Smooth muscle cell (in vitro differentiated cells): ENCODE measurements at regions not wholly inside any gene's neighbourhood (a gene's known extent, or its start where the extent isn't known, plus 50 kb on each side); places are given as distances from the start of the nearest gene placed in this dataset.

ENCODE experiments used
- DNase-seq: peaks from one replicate; lab custom pipeline; 2025; ENCODE audit not compliant: unreplicated experiment; lab: John Stamatoyannopoulos, UW
- H2AFZ ChIP-seq: fragments of 200-600 bp; sonication (generic); 2 replicates; pipeline ENCODE4 v1.6.0; 2016; ENCODE audit warnings: antibody characterized with exemption, low read depth, mild to moderate bottlenecking
- H3F3A ChIP-seq: fragments of 200-600 bp; sonication (generic); 2 replicates; pipeline ENCODE4 v1.6.0; 2017; ENCODE audit warnings: antibody characterized with exemption, low read depth
- H3K27ac ChIP-seq: fragments of 200-600 bp; sonication (generic); 2 replicates; pipeline ENCODE4 v1.5.1; 2016; ENCODE audit warnings: low read depth, mild to moderate bottlenecking
- H3K27me3 ChIP-seq: fragments of 200-600 bp; sonication (generic); 2 replicates; pipeline ENCODE4 v1.6.1; 2016; ENCODE audit warnings: low read depth, mild to moderate bottlenecking
- H3K36me3 ChIP-seq: fragments of 200-600 bp; sonication (generic); 2 replicates; pipeline ENCODE4 v1.5.1; 2016; ENCODE audit warnings: low read depth
- H3K4me1 ChIP-seq: fragments of 200-600 bp; sonication (generic); 2 replicates; pipeline ENCODE4 v1.5.1; 2016; ENCODE audit warnings: low read depth
- H3K4me2 ChIP-seq: fragments of 200-600 bp; sonication (generic); 2 replicates; pipeline ENCODE4 v1.6.0; 2016; ENCODE audit warnings: mild to moderate bottlenecking
- H3K4me3 ChIP-seq: fragments of 200-600 bp; sonication (generic); 2 replicates; pipeline ENCODE4 v1.5.1; 2016; ENCODE audit warnings: mild to moderate bottlenecking
- H3K79me2 ChIP-seq: fragments of 200-600 bp; sonication (generic); 2 replicates; pipeline ENCODE4 v1.6.0; 2016; ENCODE audit warnings: low read depth, mild to moderate bottlenecking
- H3K9ac ChIP-seq: fragments of 200-600 bp; sonication (generic); 2 replicates; pipeline ENCODE4 v1.6.0; 2016; ENCODE audit warnings: low read depth
- H3K9me3 ChIP-seq: fragments of 200-600 bp; sonication (generic); replicated peaks from 2 replicates; pipeline ENCODE4 v1.5.1; 2016; ENCODE audit warnings: low read depth
- H4K20me1 ChIP-seq: fragments of 200-600 bp; sonication (generic); 2 replicates; pipeline ENCODE4 v1.6.0; 2016; ENCODE audit warnings: low read depth
- CTCF ChIP-seq: fragments of 200-600 bp; sonication (generic); IDR thresholded peaks from 2 replicates; pipeline ENCODE4 v1.5.1; 2017; ENCODE audit warnings: borderline replicate concordance, mild to moderate bottlenecking, antibody characterized with exemption; ENCODE audit not compliant: insufficient read depth, poor library complexity, severe bottlenecking
- WGBS: methylation state at CpG from one replicate; pipeline ENCODE4 v1.1.7; 2016; ENCODE audit warnings: low lambda C conversion rate; 5-methylcytosine and 5-hydroxymethylcytosine counted together

GRCh38 chrX:22559506-22559905 lies 286.8 kb downstream of the CBLL2 start:
- Histone ChIP-seq H4K20me1 (no peaks in the 10 kb centered on the region), H2AFZ (no peak overlapping the region), H3F3A (no peaks in the 10 kb centered on the region), H3K4me3 (no peak overlapping the region), H3K27me3 (no peaks in the 10 kb centered on the region), H3K4me1 (no peaks in the 10 kb centered on the region), H3K9ac (no peak overlapping the region), H3K79me2 (no peaks in the 10 kb centered on the region), H3K36me3 (no peaks in the 10 kb centered on the region), H3K4me2 (no peak overlapping the region), H3K27ac (no peak overlapping the region), H3K9me3 (no peaks in the 10 kb centered on the region)
- no peak for TF ChIP-seq CTCF
- whole genome bisulfite sequencing, result 61% methylated on average over 4 of the region's 4 CpGs
- DNase-seq, result no peak

GRCh38 chrX:22575161-22575845 lies 302.6 kb downstream of the CBLL2 start:
- no peak overlapping the region for H3K4me2 ChIP-seq

GRCh38 chrX:22577181-22577580 lies 304.5 kb downstream of the CBLL2 start:
- Histone ChIP-seq H3K4me3 (no peak overlapping the region), H4K20me1 (no peaks in the 10 kb centered on the region), H3K27me3 (no peaks in the 10 kb centered on the region), H3K4me1 (no peaks in the 10 kb centered on the region), H3K79me2 (no peaks in the 10 kb centered on the region), H3K9ac (peak overlapping the region; percentile 8), H3K36me3 (no peaks in the 10 kb centered on the region), H3K4me2 (peak overlapping the region; percentile 18), H3K27ac (peak overlapping the region; percentile 81), H3F3A (no peaks in the 10 kb centered on the region), H2AFZ (no peak overlapping the region), H3K9me3 (no peaks in the 10 kb centered on the region)
- WGBS, result 41% methylated on average over 3 of the region's 3 CpGs
- no peak for TF ChIP-seq CTCF
- no peak for DNase-seq

More at GRCh38 chrX:22575161-22575845, 302.6 kb downstream of the CBLL2 start:
- Histone ChIP-seq H3K79me2 (no peaks in the 10 kb centered on the region), H3K4me1 (no peaks in the 10 kb centered on the region), H3K9ac (no peak overlapping the region), H3K9me3 (no peaks in the 10 kb centered on the region), H3K36me3 (no peaks in the 10 kb centered on the region), H3F3A (no peaks in the 10 kb centered on the region), H3K4me3 (no peak overlapping the region), H3K27ac (no peak overlapping the region), H4K20me1 (no peaks in the 10 kb centered on the region), H3K27me3 (no peaks in the 10 kb centered on the region), H2AFZ (no peak overlapping the region)
- DNase-seq, result no peak
- no peak for TF ChIP-seq CTCF
- 60% methylated on average over 1 of the region's 1 CpG for WGBS

- no peak for DNase-seq
- WGBS, result 85% methylated on average over 1 of the region's 1 CpG
- H3K27ac ChIP-seq, result no peak overlapping the region
- H3K36me3 ChIP-seq, result no peaks in the 10 kb centered on the region
- H3K4me3 ChIP-seq, result no peak overlapping the region
- TF ChIP-seq CTCF, result no peak
- H4K20me1 ChIP-seq, result no peaks in the 10 kb centered on the region
- no peaks in the 10 kb centered on the region for H3K79me2 ChIP-seq
- H3K4me1 ChIP-seq, result no peaks in the 10 kb centered on the region
- no peaks in the 10 kb centered on the region for H3K27me3 ChIP-seq
- H3K9me3 ChIP-seq, result no peaks in the 10 kb centered on the region
- H2AFZ ChIP-seq, result no peak overlapping the region
- no peaks in the 10 kb centered on the region for H3F3A ChIP-seq
- no peak overlapping the region for H3K4me2 ChIP-seq
- H3K9ac ChIP-seq, result no peak overlapping the region
Measured at GRCh38 chrX:22585831-22586230, 313.1 kb downstream of the CBLL2 start.
